Caco-2 (cell line): ENCODE measurements at regions not wholly inside any gene's neighbourhood (a gene's known extent, or its start where the extent isn't known, plus 50 kb on each side); places are given as distances from the start of the nearest gene placed in this dataset.
"Not testable (repeated sequence)": the region's sequence is repeated elsewhere in the genome, so short reads cannot be mapped to it uniquely, and the experiment has no call there.

Experiments
- BruUV-seq: library from RNA; stranded (reverse); fragments of 400-500 nt; replicated peaks from 2 replicates; lab custom pipeline; 2021; lab: Mats Ljungman, UMichigan
- CTCF ChIA-PET: fragments of 300-600 bp; sonication (Branson Sonifier 250); formaldehyde crosslinking; loops from one replicate; lab custom pipeline; 2022; ENCODE audit warnings: antibody characterized with exemption; lab: Charles Lee
- POLR2A ChIA-PET: fragments of 300-600 bp; sonication (Branson Sonifier 250); formaldehyde crosslinking; loops from one replicate; lab custom pipeline; 2022; ENCODE audit warnings: antibody characterized with exemption; lab: Charles Lee
- DNase-seq, 2 experiments: peaks; one replicate each; pipeline versions ENCODE4 v3.0.0 to v3.0.0-alpha.2; 2020 to 2022
- H3K27me3 ChIP-seq: replicated peaks from 2 replicates; pipeline ENCODE4 v1.6.0; 2011; ENCODE audit warnings: low read length; ENCODE audit not compliant: control insufficient read depth, insufficient read depth
- H3K36me3 ChIP-seq: 2 replicates; pipeline ENCODE4 v1.5.1; 2011; ENCODE audit warnings: low read length; ENCODE audit not compliant: control insufficient read depth, insufficient read depth
- H3K4me1 ChIP-seq: fragments of 250-450 bp; sonication (Bioruptor Pico); 2 replicates; pipeline ENCODE4 v1.5.1; 2020; ENCODE audit warnings: mild to moderate bottlenecking
- H3K4me3 ChIP-seq: 2 replicates; pipeline ENCODE4 v1.5.1; 2011; ENCODE audit warnings: low read depth, mild to moderate bottlenecking, control low read depth, low read length
- H3K9me3 ChIP-seq: fragments of 250-450 bp; sonication (Bioruptor Pico); 2 replicates; pipeline ENCODE4 v1.5.1; 2020; ENCODE audit warnings: mild to moderate bottlenecking, moderate library complexity
- H3K27ac Mint-ChIP-seq: one replicate; pipeline ENCODE4 v1.8.0; 2022; ENCODE audit warnings: mixed read lengths; ENCODE audit not compliant: unreplicated experiment
- H3K27me3 Mint-ChIP-seq: one replicate; pipeline ENCODE4 v1.8.0; 2022; ENCODE audit warnings: mixed read lengths; ENCODE audit not compliant: insufficient read depth, unreplicated experiment
- H3K36me3 Mint-ChIP-seq: one replicate; pipeline ENCODE4 v1.8.0; 2022; ENCODE audit warnings: mild to moderate bottlenecking, mixed read lengths; ENCODE audit not compliant: insufficient read depth, unreplicated experiment
- H3K4me1 Mint-ChIP-seq: one replicate; pipeline ENCODE4 v1.8.0; 2022; ENCODE audit warnings: low read depth, mixed read lengths; ENCODE audit not compliant: unreplicated experiment
- H3K4me3 Mint-ChIP-seq: one replicate; pipeline ENCODE4 v1.8.0; 2022; ENCODE audit warnings: mild to moderate bottlenecking, moderate library complexity, mixed read lengths; ENCODE audit not compliant: unreplicated experiment
- H3K9me3 Mint-ChIP-seq: one replicate; pipeline ENCODE4 v1.8.0; 2022; ENCODE audit warnings: mixed read lengths; ENCODE audit not compliant: unreplicated experiment
- intact Hi-C: fragments of 100-400 bp; cut with micrococcal nuclease; formaldehyde crosslinking; loops from one replicate; pipeline ENCODE4 v1.10.0; 2022; ENCODE audit not compliant: unreplicated experiment
- TF ChIP-seq, protein P1 (sequence below), 2 experiments: fragments of 200-600 bp in 1 of 2; IDR thresholded peaks; 1 replicate in 1 of 2; 2 replicates in 1 of 2; pipeline versions ENCODE4 v1.5.1 to v1.8.0; 2011 to 2022; ENCODE audit warnings: antibody characterized with exemption in 1 of 2, control low read depth in 1 of 2, inconsistent platforms in 1 of 2, low read depth in 1 of 2, low read length in 1 of 2, mild to moderate bottlenecking in 1 of 2, moderate library complexity in 1 of 2; ENCODE audit not compliant: insufficient read depth in 1 of 2, severe bottlenecking in 1 of 2, unreplicated experiment in 1 of 2

DNA sequence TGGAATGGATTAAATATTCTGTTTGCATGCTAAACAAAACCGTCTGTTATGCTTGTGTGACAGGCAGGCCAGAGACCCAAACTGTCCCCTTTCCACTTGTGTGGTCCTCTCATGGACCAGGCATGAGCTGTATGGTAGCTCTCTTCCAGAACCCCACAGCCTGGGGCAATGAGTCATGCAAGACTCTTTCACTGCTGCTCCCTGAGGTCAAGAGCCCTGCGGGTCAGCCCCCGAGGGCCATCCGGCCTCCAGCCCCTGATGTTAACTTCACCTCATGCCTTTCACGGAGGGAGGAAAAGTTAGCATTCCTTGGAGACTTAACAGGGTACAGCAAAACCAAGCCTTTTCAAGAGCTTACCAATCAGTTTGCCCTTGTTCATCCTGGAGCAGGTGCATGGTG, 239.1 kb upstream of the DIO3 start:
- intact Hi-C loops = no loop called here
- Mint-ChIP-seq H3K27me3 (no peaks in the 10 kb centered on the region), H3K4me1 (peaks cover 9% of the 10 kb centered on the region), H3K27ac (no peak overlapping the region), H3K9me3 (peaks cover 25% of the 10 kb centered on the region), H3K4me3 (no peak overlapping the region), H3K36me3 (peaks cover 6% of the 10 kb centered on the region)
- H3K27me3 ChIP-seq = no peaks in the 10 kb centered on the region
- TF ChIP-seq, protein P1, sequence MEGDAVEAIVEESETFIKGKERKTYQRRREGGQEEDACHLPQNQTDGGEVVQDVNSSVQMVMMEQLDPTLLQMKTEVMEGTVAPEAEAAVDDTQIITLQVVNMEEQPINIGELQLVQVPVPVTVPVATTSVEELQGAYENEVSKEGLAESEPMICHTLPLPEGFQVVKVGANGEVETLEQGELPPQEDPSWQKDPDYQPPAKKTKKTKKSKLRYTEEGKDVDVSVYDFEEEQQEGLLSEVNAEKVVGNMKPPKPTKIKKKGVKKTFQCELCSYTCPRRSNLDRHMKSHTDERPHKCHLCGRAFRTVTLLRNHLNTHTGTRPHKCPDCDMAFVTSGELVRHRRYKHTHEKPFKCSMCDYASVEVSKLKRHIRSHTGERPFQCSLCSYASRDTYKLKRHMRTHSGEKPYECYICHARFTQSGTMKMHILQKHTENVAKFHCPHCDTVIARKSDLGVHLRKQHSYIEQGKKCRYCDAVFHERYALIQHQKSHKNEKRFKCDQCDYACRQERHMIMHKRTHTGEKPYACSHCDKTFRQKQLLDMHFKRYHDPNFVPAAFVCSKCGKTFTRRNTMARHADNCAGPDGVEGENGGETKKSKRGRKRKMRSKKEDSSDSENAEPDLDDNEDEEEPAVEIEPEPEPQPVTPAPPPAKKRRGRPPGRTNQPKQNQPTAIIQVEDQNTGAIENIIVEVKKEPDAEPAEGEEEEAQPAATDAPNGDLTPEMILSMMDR (IDR thresholded peaks at IDR 0.05; ENCODE audit: insufficient read depth in 1 of 2, low read depth in 1 of 2, low read length in 1 of 2, severe bottlenecking in 1 of 2, unreplicated experiment in 1 of 2) = no peak
- no peak overlapping the region for H3K4me3 ChIP-seq
- no TSS peak for BruUV-seq
- DNase-seq = no peak
- peaks cover 14% of the 10 kb centered on the region; the same call in 1 of the 2 replicates for H3K4me1 ChIP-seq
- POLR2A ChIA-PET = no interaction called here
- H3K9me3 ChIP-seq = peaks cover 5% of the 10 kb centered on the region; the same call in 1 of the 2 replicates
- CTCF ChIA-PET = no interaction called here
- no peaks in the 10 kb centered on the region for H3K36me3 ChIP-seq

DNA sequence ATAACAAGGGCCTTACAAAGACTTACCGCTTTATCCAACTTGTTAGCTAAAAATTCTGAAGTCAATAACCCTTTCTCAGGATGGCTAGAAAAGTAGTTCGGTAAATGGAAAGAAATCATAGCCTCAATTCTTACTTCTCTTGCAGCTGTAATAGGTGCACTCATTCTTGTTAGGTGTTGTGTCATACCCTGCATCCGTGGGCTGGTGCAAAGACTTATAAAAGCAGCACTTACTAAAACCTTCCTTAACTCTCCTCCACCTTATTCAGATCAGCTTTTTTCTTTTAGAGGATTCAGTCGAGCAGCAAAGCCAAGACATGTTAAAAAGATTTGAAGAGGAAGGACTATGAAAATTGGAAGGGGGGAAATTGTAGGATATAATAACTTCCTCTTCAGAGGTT, 238.2 kb upstream of the DIO3 start:
- H3K27me3 ChIP-seq = no peaks in the 10 kb centered on the region
- no peak overlapping the region for H3K4me3 Mint-ChIP-seq
- H3K36me3 Mint-ChIP-seq = peaks cover 4% of the 10 kb centered on the region
- CTCF ChIA-PET = no interaction called here
- H3K36me3 ChIP-seq = no peaks in the 10 kb centered on the region
- H3K9me3 Mint-ChIP-seq = peaks cover 18% of the 10 kb centered on the region
- peaks cover 5% of the 10 kb centered on the region; the same call in 1 of the 2 replicates for H3K9me3 ChIP-seq
- TF ChIP-seq, protein P1 (IDR thresholded peaks at IDR 0.05; ENCODE audit: insufficient read depth in 1 of 2, low read depth in 1 of 2, low read length in 1 of 2, severe bottlenecking in 1 of 2, unreplicated experiment in 1 of 2) = no peak
- H3K4me1 ChIP-seq = peaks cover 14% of the 10 kb centered on the region; the same call in 1 of the 2 replicates
- no TSS peak for BruUV-seq
- H3K4me1 Mint-ChIP-seq = peaks cover 6% of the 10 kb centered on the region
- no peak overlapping the region for H3K27ac Mint-ChIP-seq
- no peak for DNase-seq
- intact Hi-C loops = no loop called here
- POLR2A ChIA-PET = no interaction called here
- H3K4me3 ChIP-seq = no peak overlapping the region
- H3K27me3 Mint-ChIP-seq = no peaks in the 10 kb centered on the region

DNA sequence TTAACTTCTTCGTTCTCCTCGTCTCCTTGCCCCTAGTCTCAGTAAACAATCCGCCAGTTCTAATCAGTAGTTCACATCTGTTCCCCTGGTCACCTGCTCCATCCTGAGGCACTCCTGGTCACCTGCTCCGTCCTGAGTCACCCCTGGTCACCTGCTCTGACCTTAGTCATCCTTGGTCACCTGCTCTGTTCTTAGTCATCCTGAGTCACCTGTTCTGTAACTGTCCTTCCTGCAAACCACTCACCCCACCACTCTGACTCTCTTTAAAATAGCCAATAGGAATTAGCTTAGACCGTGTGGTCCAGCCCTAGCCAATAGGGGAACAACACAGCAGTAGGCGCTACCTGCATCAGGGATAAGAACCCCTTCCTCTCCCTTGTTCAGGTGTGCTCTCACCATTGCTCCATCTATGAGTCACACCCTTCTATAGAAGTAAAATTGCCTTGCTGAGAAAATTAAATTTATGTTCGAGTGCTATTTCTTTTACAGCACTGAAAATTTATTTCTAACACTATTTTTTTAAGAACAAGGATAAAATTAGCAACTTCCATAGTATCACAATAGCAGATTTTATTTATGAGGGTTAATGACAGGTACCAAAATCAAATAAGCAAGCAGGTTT, 237.6 kb upstream of the DIO3 start:
- H3K36me3 ChIP-seq, H3K36me3 Mint-ChIP-seq, H3K27me3 ChIP-seq, H3K4me3 ChIP-seq, intact Hi-C loops, H3K27me3 Mint-ChIP-seq, POLR2A ChIA-PET, H3K4me1 Mint-ChIP-seq, H3K9me3 ChIP-seq, H3K4me3 Mint-ChIP-seq, DNase-seq, H3K27ac Mint-ChIP-seq, BruUV-seq, CTCF ChIA-PET: not testable (repeated sequence)
- peaks cover 15% of the 10 kb centered on the region for H3K9me3 Mint-ChIP-seq
- peaks cover 11% of the 10 kb centered on the region; the same call in 1 of the 2 replicates for H3K4me1 ChIP-seq
